Mesothelial cell of epicardium (in vitro differentiated cells): ENCODE measurements at regions not wholly inside any gene's neighbourhood (a gene's known extent, or its start where the extent isn't known, plus 50 kb on each side); places are given as distances from the start of the nearest gene placed in this dataset.
A peak's percentile ranks its signal among the peaks of the same experiment; 100 is the strongest.

ENCODE experiments used
- DNase-seq, 2 experiments: peaks; one replicate each; pipeline ENCODE4 v3.0.0; 2021; ENCODE audit warnings: low spot score in 2 of 2; ENCODE audit not compliant: unreplicated experiment in 2 of 2
- H3K27ac Mint-ChIP-seq: 2 replicates; pipeline ENCODE4 v1.8.0; 2021; ENCODE audit warnings: mixed read lengths
- H3K27me3 Mint-ChIP-seq: 2 replicates; pipeline ENCODE4 v1.8.0; 2021; ENCODE audit warnings: low read depth, mixed read lengths
- H3K36me3 Mint-ChIP-seq: 2 replicates; pipeline ENCODE4 v1.8.0; 2021; ENCODE audit warnings: mixed read lengths
- H3K4me1 Mint-ChIP-seq: 2 replicates; pipeline ENCODE4 v1.8.0; 2021; ENCODE audit warnings: mixed read lengths
- H3K4me3 Mint-ChIP-seq: 2 replicates; pipeline ENCODE4 v1.8.0; 2021; ENCODE audit warnings: mild to moderate bottlenecking, moderate library complexity, mixed read lengths
- H3K9me3 Mint-ChIP-seq: 2 replicates; pipeline ENCODE4 v1.8.0; 2021; ENCODE audit warnings: mixed read lengths
- TF ChIP-seq, protein P1 (sequence below): fragments of 200-600 bp; sonication (generic); IDR thresholded peaks from one replicate; pipeline ENCODE4 v1.5.0; 2021; ENCODE audit warnings: antibody characterized with exemption; ENCODE audit not compliant: unreplicated experiment

DNA sequence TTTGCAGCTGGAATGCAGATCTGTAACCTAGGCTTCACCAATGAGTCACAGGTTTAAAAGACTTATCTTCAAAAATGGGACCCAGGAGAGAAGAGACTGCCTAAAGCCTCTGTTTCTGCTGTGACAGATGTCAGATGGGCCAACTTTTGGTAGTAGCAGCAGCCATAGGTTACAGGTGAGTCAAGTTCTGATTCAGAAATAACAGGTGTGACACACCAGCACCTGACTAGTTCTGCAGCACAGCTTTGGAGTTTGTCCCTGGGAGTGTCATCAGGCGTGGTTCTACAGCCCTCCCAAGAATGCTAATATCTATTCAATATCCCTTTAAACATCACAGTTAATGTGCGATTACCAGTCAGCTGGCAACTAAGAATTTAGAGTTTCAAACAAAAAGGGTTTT, 121.9 kb upstream of the BTN3A2 start:
- Mint-ChIP-seq H3K4me3 (no peak overlapping the region), H3K9me3 (peaks cover 9% of the 10 kb centered on the region), H3K4me1 (peaks cover under 1% of the 10 kb centered on the region), H3K27ac (no peak overlapping the region), H3K27me3 (no peaks in the 10 kb centered on the region), H3K36me3 (no peaks in the 10 kb centered on the region)
- no peak for DNase-seq
- TF ChIP-seq, protein P1, sequence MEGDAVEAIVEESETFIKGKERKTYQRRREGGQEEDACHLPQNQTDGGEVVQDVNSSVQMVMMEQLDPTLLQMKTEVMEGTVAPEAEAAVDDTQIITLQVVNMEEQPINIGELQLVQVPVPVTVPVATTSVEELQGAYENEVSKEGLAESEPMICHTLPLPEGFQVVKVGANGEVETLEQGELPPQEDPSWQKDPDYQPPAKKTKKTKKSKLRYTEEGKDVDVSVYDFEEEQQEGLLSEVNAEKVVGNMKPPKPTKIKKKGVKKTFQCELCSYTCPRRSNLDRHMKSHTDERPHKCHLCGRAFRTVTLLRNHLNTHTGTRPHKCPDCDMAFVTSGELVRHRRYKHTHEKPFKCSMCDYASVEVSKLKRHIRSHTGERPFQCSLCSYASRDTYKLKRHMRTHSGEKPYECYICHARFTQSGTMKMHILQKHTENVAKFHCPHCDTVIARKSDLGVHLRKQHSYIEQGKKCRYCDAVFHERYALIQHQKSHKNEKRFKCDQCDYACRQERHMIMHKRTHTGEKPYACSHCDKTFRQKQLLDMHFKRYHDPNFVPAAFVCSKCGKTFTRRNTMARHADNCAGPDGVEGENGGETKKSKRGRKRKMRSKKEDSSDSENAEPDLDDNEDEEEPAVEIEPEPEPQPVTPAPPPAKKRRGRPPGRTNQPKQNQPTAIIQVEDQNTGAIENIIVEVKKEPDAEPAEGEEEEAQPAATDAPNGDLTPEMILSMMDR, result no peak

DNA sequence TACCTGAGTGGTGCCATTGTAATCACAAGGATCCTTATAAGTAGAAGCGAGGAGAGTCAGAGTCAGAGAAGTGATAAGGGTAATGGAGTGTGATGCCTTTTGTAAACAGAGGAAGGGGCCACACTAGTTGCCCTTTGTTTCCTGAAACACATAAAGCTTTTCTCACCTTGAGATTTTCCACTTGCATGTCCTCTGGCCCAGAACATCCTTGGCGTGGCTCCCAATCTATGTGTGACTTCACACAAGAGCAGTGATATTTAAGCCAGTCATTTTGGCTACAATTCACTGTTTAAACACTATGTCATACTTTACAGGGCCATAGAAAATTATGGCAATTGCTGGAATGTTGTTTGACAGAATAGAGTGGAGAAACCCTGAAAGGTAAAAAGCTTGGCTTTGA, 121.2 kb upstream of the BTN3A2 start:
- no peak overlapping the region for H3K4me3 Mint-ChIP-seq
- H3K27me3 Mint-ChIP-seq, result no peaks in the 10 kb centered on the region
- peaks cover 5% of the 10 kb centered on the region for H3K4me1 Mint-ChIP-seq
- H3K9me3 Mint-ChIP-seq, result peaks cover 9% of the 10 kb centered on the region
- H3K36me3 Mint-ChIP-seq, result no peaks in the 10 kb centered on the region
- no peak overlapping the region for H3K27ac Mint-ChIP-seq
- DNase-seq, result no peak
- TF ChIP-seq, protein P1, result no peak

DNA sequence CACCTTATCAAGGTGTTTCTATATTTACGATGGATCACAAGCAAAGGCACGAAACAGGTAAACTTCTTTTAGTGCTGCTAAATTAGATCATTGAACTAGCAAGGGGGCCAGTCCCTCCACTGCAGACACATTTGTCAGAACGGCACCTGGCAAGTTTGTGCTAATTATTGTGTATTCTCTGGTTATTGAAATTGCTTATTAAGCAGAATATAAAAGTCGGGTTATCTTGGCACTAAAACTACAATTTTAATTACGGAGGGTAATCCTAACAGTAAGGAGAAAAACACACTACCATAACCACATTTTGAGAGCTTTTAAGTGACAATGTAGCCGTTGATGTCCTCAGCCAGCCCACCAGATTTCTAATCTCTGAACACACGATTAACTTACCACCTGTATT, 118.9 kb upstream of the BTN3A2 start:
- Mint-ChIP-seq H3K36me3 (no peaks in the 10 kb centered on the region), H3K4me1 (peaks cover 12% of the 10 kb centered on the region), H3K4me3 (no peak overlapping the region), H3K27me3 (no peaks in the 10 kb centered on the region), H3K27ac (no peak overlapping the region), H3K9me3 (no peaks in the 10 kb centered on the region)
- DNase-seq, result no peak
- TF ChIP-seq, protein P1, result no peak

DNA sequence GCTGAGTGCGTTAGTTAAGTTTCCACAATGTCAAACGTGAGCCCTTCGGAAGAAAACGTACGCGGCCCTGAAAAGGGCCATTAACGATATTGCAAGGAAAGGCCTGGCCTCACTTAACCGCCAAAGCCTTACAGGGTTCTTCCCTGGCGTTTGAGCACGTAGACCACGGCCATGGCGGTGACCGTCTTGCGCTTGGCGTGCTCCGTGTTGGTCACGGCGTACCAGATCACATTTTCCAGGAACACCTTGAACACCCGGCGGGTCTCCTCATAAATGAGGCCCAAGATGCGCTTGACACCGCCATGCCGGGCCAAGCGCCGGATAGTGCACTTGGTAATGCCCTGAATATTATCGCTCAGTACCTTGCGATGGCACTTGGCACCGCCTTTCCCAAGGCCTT, 118.4 kb upstream of the BTN3A2 start:
- H3K9me3 Mint-ChIP-seq, result no peaks in the 10 kb centered on the region
- H3K36me3 Mint-ChIP-seq, result no peaks in the 10 kb centered on the region
- peaks cover 12% of the 10 kb centered on the region for H3K4me1 Mint-ChIP-seq
- H3K27me3 Mint-ChIP-seq, result no peaks in the 10 kb centered on the region
- H3K27ac Mint-ChIP-seq, result no peak overlapping the region
- DNase-seq, result no peak
- TF ChIP-seq, protein P1, result no peak
- H3K4me3 Mint-ChIP-seq, result no peak overlapping the region

DNA sequence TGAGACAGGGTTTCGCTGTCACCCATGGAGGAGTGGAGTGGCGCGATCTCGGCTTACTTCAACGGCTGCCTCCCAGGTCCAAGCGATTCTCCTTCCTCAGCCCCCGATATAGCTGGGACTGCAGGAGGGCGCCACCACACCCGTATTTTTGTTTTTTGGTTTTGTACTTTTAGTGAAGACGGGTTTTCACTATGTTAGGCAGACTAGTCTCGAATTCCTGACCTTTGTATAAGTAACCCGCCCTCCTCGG, 115.4 kb upstream of the BTN3A2 start:
- H3K4me1 Mint-ChIP-seq, result peaks cover 28% of the 10 kb centered on the region
- TF ChIP-seq, protein P1, result no peak
- peak overlapping the region; percentile 95 for H3K27ac Mint-ChIP-seq
- no peaks in the 10 kb centered on the region for H3K9me3 Mint-ChIP-seq
- H3K36me3 Mint-ChIP-seq, result no peaks in the 10 kb centered on the region
- peak overlapping the region; percentile 95 for H3K4me3 Mint-ChIP-seq
- H3K27me3 Mint-ChIP-seq, result no peaks in the 10 kb centered on the region
- DNase-seq, result no peak

DNA sequence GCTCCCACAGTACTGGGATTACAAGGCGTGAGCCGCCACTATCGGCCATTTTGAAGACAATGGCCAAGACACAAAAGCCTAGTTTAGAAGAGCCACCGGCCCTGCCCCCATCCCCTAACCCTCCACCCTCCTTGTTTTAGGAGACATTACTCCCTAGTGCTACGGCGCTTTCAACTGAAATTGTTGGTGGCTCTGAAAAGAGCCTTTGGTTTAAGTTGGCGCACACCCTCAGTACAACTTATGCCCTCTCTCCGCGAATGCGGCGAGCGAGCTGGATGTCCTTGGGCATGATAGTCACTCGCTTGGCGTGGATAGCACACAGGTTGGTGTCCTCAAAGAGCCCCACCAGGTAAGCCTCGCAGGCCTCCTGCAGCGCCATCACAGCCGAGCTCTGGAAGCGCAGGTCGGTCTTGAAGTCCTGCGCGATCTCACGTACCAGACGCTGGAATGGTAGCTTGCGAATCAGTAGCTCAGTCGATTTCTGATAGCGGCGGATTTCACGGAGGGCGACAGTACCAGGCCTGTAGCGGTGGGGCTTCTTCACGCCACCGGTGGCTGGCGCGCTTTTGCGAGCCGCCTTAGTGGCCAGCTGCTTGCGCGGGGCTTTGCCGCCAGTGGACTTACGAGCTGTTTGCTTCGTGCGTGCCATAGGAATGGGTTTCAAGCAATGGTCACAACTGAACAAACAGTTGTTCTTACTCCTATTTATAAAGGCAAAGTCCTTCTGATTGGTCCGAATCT, 114.9 kb upstream of the BTN3A2 start:
- Mint-ChIP-seq H3K27ac (peak overlapping the region; percentile 95), H3K36me3 (no peaks in the 10 kb centered on the region), H3K4me1 (peaks cover 32% of the 10 kb centered on the region), H3K9me3 (no peaks in the 10 kb centered on the region), H3K27me3 (no peaks in the 10 kb centered on the region), H3K4me3 (peak overlapping the region; percentile 95)
- peak; percentile 43 to 72 for DNase-seq
- TF ChIP-seq, protein P1, result no peak
